PC-9 (cell line): ENCODE measurements at regions not wholly inside any gene's neighbourhood (a gene's known extent, or its start where the extent isn't known, plus 50 kb on each side); places are given as distances from the start of the nearest gene placed in this dataset.

Experiments
- EZH2 ChIP-seq: fragments of 200-600 bp; sonication (generic); IDR thresholded peaks from 2 replicates; pipeline ENCODE4 v1.8.0; 2017; ENCODE audit warnings: antibody characterized with exemption, low read depth
- TF ChIP-seq, protein P1 (sequence below): fragments of 200-600 bp; sonication (generic); conservative IDR thresholded peaks from 2 replicates; pipeline ENCODE4 v1.6.1; 2017; ENCODE audit warnings: mixed run types, antibody characterized with exemption, mild to moderate bottlenecking, moderate library complexity

DNA sequence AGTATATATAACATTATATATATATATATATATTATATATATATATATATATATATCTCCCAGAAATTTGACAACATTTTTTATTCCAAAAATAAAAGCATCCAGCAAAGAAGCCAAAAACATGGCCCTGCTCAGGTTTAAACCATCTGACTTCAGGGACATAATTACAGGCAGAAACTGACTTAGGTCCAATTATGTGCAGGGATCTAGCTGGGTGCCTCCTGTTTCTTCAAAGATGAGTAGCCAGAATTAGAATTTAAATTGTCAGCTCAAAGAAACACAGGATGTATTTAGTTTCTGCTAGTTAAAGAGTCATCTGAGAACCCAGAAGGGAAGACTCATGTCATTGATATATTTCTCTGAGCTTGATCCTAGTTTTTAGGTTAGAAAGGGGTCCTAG lies 656.4 kb upstream of the TEX47 start:
- TF ChIP-seq, protein P1, sequence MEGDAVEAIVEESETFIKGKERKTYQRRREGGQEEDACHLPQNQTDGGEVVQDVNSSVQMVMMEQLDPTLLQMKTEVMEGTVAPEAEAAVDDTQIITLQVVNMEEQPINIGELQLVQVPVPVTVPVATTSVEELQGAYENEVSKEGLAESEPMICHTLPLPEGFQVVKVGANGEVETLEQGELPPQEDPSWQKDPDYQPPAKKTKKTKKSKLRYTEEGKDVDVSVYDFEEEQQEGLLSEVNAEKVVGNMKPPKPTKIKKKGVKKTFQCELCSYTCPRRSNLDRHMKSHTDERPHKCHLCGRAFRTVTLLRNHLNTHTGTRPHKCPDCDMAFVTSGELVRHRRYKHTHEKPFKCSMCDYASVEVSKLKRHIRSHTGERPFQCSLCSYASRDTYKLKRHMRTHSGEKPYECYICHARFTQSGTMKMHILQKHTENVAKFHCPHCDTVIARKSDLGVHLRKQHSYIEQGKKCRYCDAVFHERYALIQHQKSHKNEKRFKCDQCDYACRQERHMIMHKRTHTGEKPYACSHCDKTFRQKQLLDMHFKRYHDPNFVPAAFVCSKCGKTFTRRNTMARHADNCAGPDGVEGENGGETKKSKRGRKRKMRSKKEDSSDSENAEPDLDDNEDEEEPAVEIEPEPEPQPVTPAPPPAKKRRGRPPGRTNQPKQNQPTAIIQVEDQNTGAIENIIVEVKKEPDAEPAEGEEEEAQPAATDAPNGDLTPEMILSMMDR: no peak
- TF ChIP-seq EZH2: no peak
